Epithelial cell of esophagus (primary cell): ENCODE measurements at regions not wholly inside any gene's neighbourhood (a gene's known extent, or its start where the extent isn't known, plus 50 kb on each side); places are given as distances from the start of the nearest gene placed in this dataset.

ENCODE experiments used
- DNase-seq: peaks from one replicate; pipeline ENCODE4 v3.0.0; 2010; ENCODE audit warnings: low read depth
- H3K4me3 ChIP-seq: 2 replicates; pipeline ENCODE4 v1.5.1; 2011; ENCODE audit warnings: mild to moderate bottlenecking, low read length, control low read depth
- CTCF ChIP-seq: IDR thresholded peaks from 2 replicates; pipeline ENCODE4 v1.5.1; 2011; ENCODE audit warnings: low read depth, mild to moderate bottlenecking, low read length, control low read depth, inconsistent platforms; ENCODE audit not compliant: insufficient read depth; ENCODE audit errors: missing control alignments

DNA sequence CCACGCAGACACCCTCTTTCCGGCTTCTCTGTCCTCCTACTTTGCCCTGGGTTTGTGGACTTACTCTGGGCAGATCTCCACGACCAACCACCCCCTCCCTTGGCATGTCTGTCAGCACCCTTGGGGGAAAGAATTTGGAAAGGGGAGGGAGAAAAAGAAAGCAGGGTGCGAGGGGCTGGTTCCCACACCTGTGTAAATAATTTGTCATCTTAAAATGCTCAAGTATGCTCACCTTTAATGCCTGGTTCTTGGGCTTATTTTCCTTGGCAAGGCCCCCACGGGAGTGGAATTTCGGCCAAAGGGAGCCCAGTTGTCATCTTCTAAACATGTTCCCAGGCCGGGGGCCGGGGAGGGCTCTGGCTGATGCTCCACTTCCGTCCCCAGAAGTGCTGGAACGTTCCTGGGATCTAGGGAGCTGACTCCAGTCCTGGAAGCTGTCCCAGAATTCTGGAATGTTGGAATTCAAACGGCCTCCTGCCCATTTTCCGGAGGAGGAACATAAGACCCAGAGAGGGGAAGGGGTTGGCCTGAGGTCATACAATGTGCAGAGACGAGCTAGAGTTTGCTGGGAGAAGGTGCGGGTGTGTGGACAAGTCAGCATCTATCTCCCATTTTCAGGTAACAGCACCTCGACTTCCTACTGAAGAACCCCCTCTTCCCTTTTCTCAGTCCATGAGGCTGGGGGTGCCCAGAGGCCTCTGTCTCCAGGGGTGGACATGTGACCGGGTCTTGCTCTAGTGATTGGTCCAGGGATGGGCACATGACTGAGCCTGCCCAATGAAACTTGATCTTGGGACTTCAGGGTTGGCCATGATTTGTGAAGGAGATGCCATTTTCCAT lies 122.3 kb downstream of the CEBPB start:
- peak; percentile 83 for DNase-seq
- no peak overlapping the region for H3K4me3 ChIP-seq
- no peak for TF ChIP-seq CTCF

GRCh38 chr20:50313522-50313820 lies 122.8 kb downstream of the CEBPB start:
- no peak for TF ChIP-seq CTCF
- DNase-seq, result no peak
- no peak overlapping the region for H3K4me3 ChIP-seq

GRCh38 chr20:50313827-50314677 lies 123.4 kb downstream of the CEBPB start:
- no peak for DNase-seq
- TF ChIP-seq CTCF, result no peak
- H3K4me3 ChIP-seq, result no peak overlapping the region

DNA sequence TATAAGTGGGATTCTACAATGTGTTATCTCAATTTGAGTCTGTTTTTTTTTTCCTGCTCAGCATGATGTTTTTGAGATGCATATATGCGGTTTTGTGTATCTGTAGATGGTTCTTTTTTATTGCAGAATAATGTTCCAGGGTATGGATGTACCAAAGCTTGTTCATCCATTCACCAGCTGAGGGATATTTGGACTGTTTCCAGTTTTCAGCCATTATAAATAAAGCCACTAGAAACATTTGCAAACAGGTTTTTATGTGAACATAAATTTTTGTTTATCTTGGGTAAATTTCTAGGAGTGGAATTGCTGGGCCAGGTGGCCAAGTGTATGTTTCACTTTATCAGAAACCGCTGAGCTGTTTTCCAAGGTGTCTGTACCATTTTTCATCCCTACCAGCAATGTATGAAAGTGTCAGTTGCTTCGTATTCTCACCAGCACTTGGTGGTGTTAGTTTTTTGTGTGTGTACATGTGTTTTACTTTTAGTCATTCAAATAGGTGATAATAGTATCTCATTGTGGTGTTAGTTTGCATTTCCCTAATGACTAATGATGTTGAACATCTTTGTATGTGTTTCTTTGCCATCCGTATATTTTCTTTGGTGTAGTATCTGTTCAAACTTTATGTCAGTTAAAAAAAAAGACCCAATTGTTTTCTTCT lies 124.2 kb downstream of the CEBPB start:
- no peak overlapping the region for H3K4me3 ChIP-seq
- DNase-seq, result no peak
- no peak for TF ChIP-seq CTCF

GRCh38 chr20:50315586-50316551 lies 125.2 kb downstream of the CEBPB start:
- no peak for DNase-seq
- no peak overlapping the region for H3K4me3 ChIP-seq
- no peak for TF ChIP-seq CTCF

DNA sequence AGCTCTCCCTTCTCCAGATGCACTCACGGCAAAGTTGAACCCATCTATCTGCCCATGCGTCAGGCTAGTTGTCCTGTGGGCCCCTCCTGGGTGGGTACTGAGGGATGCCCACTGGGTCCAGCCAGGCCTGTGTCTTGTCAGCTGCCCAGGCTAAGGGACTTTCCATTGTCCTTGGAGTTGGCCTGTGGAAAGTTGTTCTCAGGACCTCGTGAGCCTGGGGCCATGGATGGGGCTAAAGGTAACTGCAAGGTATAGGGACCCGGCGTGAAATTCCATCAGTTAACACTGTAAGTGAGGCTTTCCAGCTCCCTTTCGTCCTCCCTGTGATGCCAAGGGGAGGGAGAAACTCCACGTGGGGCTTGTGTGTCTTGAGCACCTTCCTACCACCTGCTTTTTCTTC lies 126.5 kb downstream of the CEBPB start:
- TF ChIP-seq CTCF, result no peak
- DNase-seq, result no peak
- H3K4me3 ChIP-seq, result no peak overlapping the region
